B cell (primary cell): ENCODE measurements at regions not wholly inside any gene's neighbourhood (a gene's known extent, or its start where the extent isn't known, plus 50 kb on each side); places are given as distances from the start of the nearest gene placed in this dataset.
"Not testable (repeated sequence)": the region's sequence is repeated elsewhere in the genome, so short reads cannot be mapped to it uniquely, and the experiment has no call there.

Experiments
- ATAC-seq: fragments of 200-7000 bp; cut with Tn5 transposase; one replicate; pipeline ENCODE4 v1.10.0; 2021; ENCODE audit warnings: low read depth, mild to moderate bottlenecking, moderate number of reproducible peaks, moderate library complexity
- CTCF ChIA-PET: fragments of 350-600 bp; sonication (Branson Sonifier 250); formaldehyde crosslinking; loops from one replicate; lab custom pipeline; 2021; ENCODE audit warnings: antibody characterized with exemption, inconsistent platforms; lab: Charles Lee
- POLR2A ChIA-PET: fragments of 350-600 bp; sonication (Branson Sonifier 250); formaldehyde crosslinking; loops from one replicate; lab custom pipeline; 2021; ENCODE audit warnings: antibody characterized with exemption; lab: Charles Lee
- DNase-seq: peaks from one replicate; pipeline ENCODE4 v3.0.0; 2013
- H2AFZ ChIP-seq: 2 replicates; pipeline ENCODE4 v1.6.1; 2012; ENCODE audit warnings: mild to moderate bottlenecking, low read depth, low read length; ENCODE audit not compliant: insufficient read depth, poor library complexity, severe bottlenecking
- H3K27ac ChIP-seq, 2 donors: 1 replicate in 1 of 2; 2 replicates in 1 of 2; pipeline ENCODE4 v1.5.1; 2012 to 2013; ENCODE audit warnings: low read length in 2 of 2, mild to moderate bottlenecking in 2 of 2, moderate library complexity in 1 of 2
- H3K27me3 ChIP-seq, 4 experiments: fragments of 200-600 bp in 1 of 4; sonication (generic) in 1 of 4; replicated peaks in 1 of 4; 1 replicate in 2 of 4; 2 replicates in 2 of 4; pipeline versions ENCODE4 v1.6.1 to v1.7.0; 2013 to 2016; ENCODE audit warnings: low read length in 3 of 4, mild to moderate bottlenecking in 2 of 4, mixed read lengths in 1 of 4, moderate library complexity in 1 of 4; ENCODE audit not compliant: insufficient read depth in 4 of 4, control insufficient read depth in 3 of 4; ENCODE audit errors: control extremely low read depth in 1 of 4
- H3K36me3 ChIP-seq, 2 experiments: replicated peaks in 1 of 2; 1 replicate in 1 of 2; 2 replicates in 1 of 2; pipeline versions ENCODE4 v1.6.1 to v1.7.1; 2013; ENCODE audit warnings: low read length in 1 of 2; ENCODE audit not compliant: insufficient read depth in 2 of 2, control insufficient read depth in 1 of 2; ENCODE audit errors: control extremely low read depth in 1 of 2, extremely low read depth in 1 of 2
- H3K4me1 ChIP-seq, 2 donors: fragments of 200-600 bp in 1 of 2; sonication (generic) in 1 of 2; 1 replicate in 1 of 2; 2 replicates in 1 of 2; pipeline versions ENCODE4 v1.5.1 to v1.6.1; 2013 to 2017; ENCODE audit warnings: low read length in 2 of 2; ENCODE audit not compliant: control insufficient read depth in 2 of 2, insufficient read depth in 2 of 2
- H3K4me2 ChIP-seq: replicated peaks from 2 replicates; pipeline ENCODE3; 2012; ENCODE audit warnings: mild to moderate bottlenecking, low read depth, low read length; ENCODE audit not compliant: poor library complexity, severe bottlenecking
- H3K4me3 ChIP-seq, 5 experiments: fragments of 200-600 bp in 1 of 5; sonication (generic) in 1 of 5; 1 replicate in 3 of 5; 2 replicates in 2 of 5; pipeline versions ENCODE4 v1.5.1 to v1.7.0; 2011 to 2016; ENCODE audit warnings: low read length in 4 of 5, mild to moderate bottlenecking in 4 of 5, low read depth in 2 of 5, control low read depth in 1 of 5, moderate library complexity in 1 of 5; ENCODE audit not compliant: insufficient read depth in 1 of 5; ENCODE audit errors: control extremely low read depth in 1 of 5, extremely low read depth in 1 of 5
- H3K79me2 ChIP-seq: fragments of 200-600 bp; sonication (generic); one replicate; pipeline ENCODE4 v1.6.0; 2016; ENCODE audit warnings: low read length; ENCODE audit not compliant: control insufficient read depth, insufficient read depth
- H3K9ac ChIP-seq: fragments of 200-600 bp; sonication (generic); 2 replicates; pipeline ENCODE4 v1.6.1; 2017; ENCODE audit warnings: mild to moderate bottlenecking, low read length, moderate library complexity
- H3K9me3 ChIP-seq, 3 donors: one replicate each; pipeline versions ENCODE4 v1.6.1 to v1.7.1; 2013; ENCODE audit warnings: low read length in 2 of 3; ENCODE audit not compliant: control insufficient read depth in 2 of 3, insufficient read depth in 1 of 3; ENCODE audit errors: control extremely low read depth in 1 of 3
- H4K20me1 ChIP-seq: 2 replicates; pipeline ENCODE4 v1.6.0; 2012; ENCODE audit warnings: mild to moderate bottlenecking, low read length; ENCODE audit not compliant: insufficient read depth, control insufficient read depth, poor library complexity, severe bottlenecking
- H3K27ac Mint-ChIP-seq: one replicate; pipeline ENCODE4 v1.8.0; 2021; ENCODE audit warnings: mixed read lengths
- H3K27me3 Mint-ChIP-seq: one replicate; pipeline ENCODE4 v1.8.0; 2021; ENCODE audit warnings: mixed read lengths
- H3K4me1 Mint-ChIP-seq: one replicate; pipeline ENCODE4 v1.8.0; 2021; ENCODE audit warnings: mixed read lengths
- H3K4me3 Mint-ChIP-seq: one replicate; pipeline ENCODE4 v1.8.0; 2021; ENCODE audit warnings: mixed read lengths
- H3K9me3 Mint-ChIP-seq: one replicate; pipeline ENCODE4 v1.8.0; 2022; ENCODE audit warnings: mixed read lengths; ENCODE audit not compliant: insufficient read depth
- EZH2 ChIP-seq: IDR thresholded peaks from 2 replicates; pipeline ENCODE4 v1.6.1; 2012; ENCODE audit warnings: borderline replicate concordance, low read depth, mild to moderate bottlenecking, moderate library complexity, low read length; ENCODE audit not compliant: insufficient read depth, poor library complexity, severe bottlenecking
- WGBS: methylation state at CpG from one replicate; pipeline ENCODE4 v1.1.5; 2013; ENCODE audit warnings: missing lambda C conversion rate; ENCODE audit not compliant: insufficient coverage; 5-methylcytosine and 5-hydroxymethylcytosine counted together
- intact Hi-C: fragments of 100-400 bp; cut with micrococcal nuclease; formaldehyde crosslinking; loops from one replicate; pipeline ENCODE4 v1.10.0; 2022
- TF ChIP-seq, protein P1 (sequence below): fragments of 200-600 bp; IDR thresholded peaks from one replicate; pipeline ENCODE4 v1.8.0; 2022; ENCODE audit warnings: antibody characterized with exemption, mild to moderate bottlenecking

DNA sequence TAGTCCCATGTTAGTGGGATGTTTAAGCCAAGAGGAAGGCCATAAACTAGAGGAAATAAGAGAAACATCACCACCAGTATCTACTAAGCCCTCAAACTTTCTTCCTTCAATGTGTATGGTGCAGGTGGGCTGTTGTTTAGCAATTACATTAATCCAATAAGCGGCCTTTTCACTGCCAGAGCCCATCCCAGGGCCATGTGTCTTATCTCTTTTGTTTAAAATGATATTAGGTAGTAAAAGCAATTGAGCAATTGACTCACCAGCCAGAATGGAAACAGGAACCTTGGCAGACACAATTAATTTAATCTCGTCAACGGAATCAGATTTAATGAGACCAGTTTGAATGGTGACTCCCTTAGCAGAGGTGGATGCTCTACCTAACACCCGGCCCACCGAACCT lies 1503.5 kb downstream of the UQCRFS1 start:
- CTCF ChIA-PET, result no interaction called here
- no peaks in the 10 kb centered on the region for H3K4me1 ChIP-seq
- Mint-ChIP-seq H3K9me3 (peaks cover 11% of the 10 kb centered on the region), H3K27me3 (no peaks in the 10 kb centered on the region), H3K27ac (no peak overlapping the region), H3K4me1 (no peaks in the 10 kb centered on the region), H3K4me3 (no peak overlapping the region)
- H3K9ac ChIP-seq, result no peak overlapping the region
- H3K27me3 ChIP-seq, result no peaks in the 10 kb centered on the region
- no peak overlapping the region for H3K4me3 ChIP-seq
- intact Hi-C loops, result no loop called here
- ATAC-seq (no peak), DNase-seq (no peak)
- H3K4me2 ChIP-seq, result no peak overlapping the region
- TF ChIP-seq, protein P1, sequence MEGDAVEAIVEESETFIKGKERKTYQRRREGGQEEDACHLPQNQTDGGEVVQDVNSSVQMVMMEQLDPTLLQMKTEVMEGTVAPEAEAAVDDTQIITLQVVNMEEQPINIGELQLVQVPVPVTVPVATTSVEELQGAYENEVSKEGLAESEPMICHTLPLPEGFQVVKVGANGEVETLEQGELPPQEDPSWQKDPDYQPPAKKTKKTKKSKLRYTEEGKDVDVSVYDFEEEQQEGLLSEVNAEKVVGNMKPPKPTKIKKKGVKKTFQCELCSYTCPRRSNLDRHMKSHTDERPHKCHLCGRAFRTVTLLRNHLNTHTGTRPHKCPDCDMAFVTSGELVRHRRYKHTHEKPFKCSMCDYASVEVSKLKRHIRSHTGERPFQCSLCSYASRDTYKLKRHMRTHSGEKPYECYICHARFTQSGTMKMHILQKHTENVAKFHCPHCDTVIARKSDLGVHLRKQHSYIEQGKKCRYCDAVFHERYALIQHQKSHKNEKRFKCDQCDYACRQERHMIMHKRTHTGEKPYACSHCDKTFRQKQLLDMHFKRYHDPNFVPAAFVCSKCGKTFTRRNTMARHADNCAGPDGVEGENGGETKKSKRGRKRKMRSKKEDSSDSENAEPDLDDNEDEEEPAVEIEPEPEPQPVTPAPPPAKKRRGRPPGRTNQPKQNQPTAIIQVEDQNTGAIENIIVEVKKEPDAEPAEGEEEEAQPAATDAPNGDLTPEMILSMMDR, result no peak
- no peak for TF ChIP-seq EZH2
- no peaks in the 10 kb centered on the region for H3K79me2 ChIP-seq
- no peak overlapping the region for H3K27ac ChIP-seq
- POLR2A ChIA-PET, result no interaction called here
- H4K20me1 ChIP-seq, result no peaks in the 10 kb centered on the region
- H3K9me3 ChIP-seq, result peaks cover 2 to 10% (median 3%) of the 10 kb centered on the region in 3 donors
- H3K36me3 ChIP-seq, result no peaks in the 10 kb centered on the region
- H2AFZ ChIP-seq, result no peak overlapping the region
- WGBS, result 100% methylated on average over 2 of the region's 5 CpGs

GRCh38 chr19:27708986-27709385 lies 1504.0 kb downstream of the UQCRFS1 start:
- H3K4me1 ChIP-seq, H3K9me3 ChIP-seq, H3K27me3 ChIP-seq, H3K9ac ChIP-seq, intact Hi-C loops, H3K4me2 ChIP-seq, H3K79me2 ChIP-seq, H3K27me3 Mint-ChIP-seq, POLR2A ChIA-PET, H3K27ac Mint-ChIP-seq, DNase-seq, ATAC-seq, CTCF ChIA-PET, H3K36me3 ChIP-seq, H3K4me1 Mint-ChIP-seq, H3K4me3 Mint-ChIP-seq, H4K20me1 ChIP-seq, H2AFZ ChIP-seq, H3K4me3 ChIP-seq, H3K27ac ChIP-seq: not testable (repeated sequence)
- H3K9me3 Mint-ChIP-seq, result peaks cover 11% of the 10 kb centered on the region
- no CpG with 5 or more reads among the region's 6 CpGs for WGBS

DNA sequence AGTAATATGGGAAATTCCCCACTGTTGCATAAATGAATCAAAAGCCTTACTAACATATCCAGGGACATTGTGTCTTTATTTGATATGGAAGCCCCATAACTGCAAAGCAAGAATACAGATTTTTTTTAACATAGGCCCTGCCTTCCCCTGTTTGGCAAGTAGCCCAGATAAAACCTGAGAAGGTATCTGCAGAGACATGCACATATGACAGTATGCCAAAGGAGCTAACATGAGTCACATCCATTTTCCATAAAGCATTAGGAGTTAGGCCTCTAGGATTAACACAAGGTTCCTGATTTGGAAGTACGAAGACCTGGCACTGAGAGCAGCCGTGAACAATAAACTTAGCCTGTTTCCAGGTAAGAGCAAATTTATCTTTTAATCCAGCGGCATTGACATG lies 1505.9 kb downstream of the UQCRFS1 start:
- POLR2A ChIA-PET, H3K4me3 ChIP-seq, H3K9ac ChIP-seq, H3K4me2 ChIP-seq, H3K9me3 Mint-ChIP-seq, H3K27me3 ChIP-seq, H3K27me3 Mint-ChIP-seq, intact Hi-C loops, H3K4me1 ChIP-seq, H3K4me3 Mint-ChIP-seq, CTCF ChIA-PET, H3K36me3 ChIP-seq, H3K79me2 ChIP-seq, ATAC-seq, H3K9me3 ChIP-seq, H3K27ac ChIP-seq, DNase-seq, H2AFZ ChIP-seq, H4K20me1 ChIP-seq, H3K4me1 Mint-ChIP-seq, H3K27ac Mint-ChIP-seq: not testable (repeated sequence)
- 91% methylated on average over 3 of the region's 3 CpGs for WGBS
